Esophagus muscularis mucosa (tissue), 4 donors: ENCODE measurements at regions not wholly inside any gene's neighbourhood (a gene's known extent, or its start where the extent isn't known, plus 50 kb on each side); places are given as distances from the start of the nearest gene placed in this dataset.

ENCODE experiments used
- DNase-seq: peaks from one replicate; pipeline ENCODE4 v3.0.0-alpha.2; 2017; ENCODE audit errors: extremely low spot score
- H3K27ac ChIP-seq, 4 donors: fragments of 200-600 bp; sonication (generic); replicated peaks in 1 of 4; 1 replicate in 3 of 4; 2 replicates in 1 of 4; pipeline ENCODE4 v1.5.1; 2016 to 2019; ENCODE audit warnings: mild to moderate bottlenecking in 1 of 4
- H3K27me3 ChIP-seq, 4 donors: fragments of 200-600 bp; sonication (generic); one replicate each; pipeline versions ENCODE4 v1.5.1 to v1.6.0; 2016 to 2019
- H3K36me3 ChIP-seq, 4 donors: fragments of 200-600 bp; sonication (generic); one replicate each; pipeline ENCODE4 v1.5.1; 2016 to 2019
- H3K4me1 ChIP-seq, 4 donors: fragments of 200-600 bp; sonication (generic); one replicate each; pipeline ENCODE4 v1.5.1; 2016 to 2019
- H3K4me3 ChIP-seq, 4 donors: fragments of 200-600 bp; sonication (generic); 1 replicate in 2 of 4; 2 replicates in 2 of 4; pipeline ENCODE4 v1.5.1; 2016 to 2019; ENCODE audit warnings: mild to moderate bottlenecking in 4 of 4, moderate library complexity in 1 of 4
- H3K9me3 ChIP-seq, 4 donors: fragments of 200-600 bp; sonication (generic); 1 replicate in 3 of 4; 2 replicates in 1 of 4; pipeline ENCODE4 v1.5.1; 2016 to 2019
- CTCF ChIP-seq, 3 experiments: fragments of 200-600 bp in 2 of 3; fragments of 450-650 bp in 1 of 3; sonication (generic) in 2 of 3; IDR thresholded peaks; one replicate each; pipeline ENCODE4 v1.5.1; 2017 to 2019; ENCODE audit warnings: antibody characterized with exemption in 3 of 3, mild to moderate bottlenecking in 2 of 3, moderate library complexity in 1 of 3
- EP300 ChIP-seq: sonication (generic); formaldehyde crosslinking; IDR thresholded peaks from one replicate; pipeline ENCODE4 v1.6.1; 2017; ENCODE audit warnings: antibody characterized with exemption
- POLR2A ChIP-seq: fragments of 450-650 bp; IDR thresholded peaks from one replicate; pipeline ENCODE4 v1.6.1; 2017; ENCODE audit warnings: antibody characterized with exemption, moderate library complexity, mild to moderate bottlenecking, low read depth
- POLR2AphosphoS5 ChIP-seq, 2 donors: sonication (generic); formaldehyde crosslinking; IDR thresholded peaks; one replicate each; pipeline ENCODE4 v1.6.1; 2017; ENCODE audit warnings: antibody characterized with exemption in 2 of 2
- WGBS: methylation state at CpG from one replicate; pipeline ENCODE4 v1.1.5; 2018; 5-methylcytosine and 5-hydroxymethylcytosine counted together
- intact Hi-C: fragments of 100-400 bp; cut with DNase I; formaldehyde crosslinking; loops from one replicate; pipeline ENCODE4 v1.15.1; 2023

- DNase-seq, result no peak
- H3K27me3 ChIP-seq, result no peaks in the 10 kb centered on the region
- intact Hi-C loops, result no loop called here
- no peaks in the 10 kb centered on the region for H3K36me3 ChIP-seq
- TF ChIP-seq CTCF (IDR thresholded peaks at IDR 0.05) (no peak), POLR2AphosphoS5 (IDR thresholded peaks at IDR 0.05) (no peak), EP300 (no peak), POLR2A (no peak)
- no peak overlapping the region for H3K4me3 ChIP-seq
- WGBS, result 92% methylated on average over 2 of the region's 2 CpGs
- no peak overlapping the region for H3K27ac ChIP-seq
- H3K9me3 ChIP-seq, result no peaks in the 10 kb centered on the region
- H3K4me1 ChIP-seq, result no peaks in the 10 kb centered on the region
Observed at GRCh38 chr2:221637851-221638250, 65.7 kb upstream of the EPHA4 start.

GRCh38 chr2:221635949-221636348 is 63.8 kb upstream of the EPHA4 start:
- no peaks in the 10 kb centered on the region for H3K9me3 ChIP-seq
- intact Hi-C loops, result no loop called here
- DNase-seq, result no peak
- H3K27ac ChIP-seq, result no peak overlapping the region
- no peak for TF ChIP-seq POLR2A
- TF ChIP-seq EP300, result no peak
- no peak for TF ChIP-seq POLR2AphosphoS5 (IDR thresholded peaks at IDR 0.05)
- TF ChIP-seq CTCF (IDR thresholded peaks at IDR 0.05), result no peak
- H3K36me3 ChIP-seq, result no peaks in the 10 kb centered on the region
- no peak overlapping the region for H3K4me3 ChIP-seq
- no peaks in the 10 kb centered on the region for H3K27me3 ChIP-seq
- no peaks in the 10 kb centered on the region for H3K4me1 ChIP-seq

GRCh38 chr2:221629468-221629867 is 57.4 kb upstream of the EPHA4 start:
- no peak for DNase-seq
- H3K27me3 ChIP-seq, result no peaks in the 10 kb centered on the region
- H3K9me3 ChIP-seq, result no peaks in the 10 kb centered on the region
- WGBS, result 84% methylated on average over 5 of the region's 5 CpGs
- intact Hi-C loops, result no loop called here
- H3K36me3 ChIP-seq, result no peaks in the 10 kb centered on the region
- H3K4me1 ChIP-seq, result no peaks in the 10 kb centered on the region
- TF ChIP-seq POLR2AphosphoS5 (IDR thresholded peaks at IDR 0.05), result no peak
- TF ChIP-seq EP300, result no peak
- no peak for TF ChIP-seq POLR2A
- no peak for TF ChIP-seq CTCF (IDR thresholded peaks at IDR 0.05)
- no peak overlapping the region for H3K27ac ChIP-seq
- no peak overlapping the region for H3K4me3 ChIP-seq

GRCh38 chr2:221624475-221624874 is 52.4 kb upstream of the EPHA4 start:
- H3K36me3 ChIP-seq, result no peaks in the 10 kb centered on the region
- no peaks in the 10 kb centered on the region for H3K9me3 ChIP-seq
- no peak for DNase-seq
- H3K27ac ChIP-seq, result no peak overlapping the region
- H3K4me3 ChIP-seq, result no peak overlapping the region
- TF ChIP-seq POLR2AphosphoS5 (IDR thresholded peaks at IDR 0.05) (no peak), POLR2A (no peak), CTCF (IDR thresholded peaks at IDR 0.05) (no peak), EP300 (no peak)
- 87% methylated on average over 1 of the region's 1 CpG for WGBS
- no peaks in the 10 kb centered on the region for H3K27me3 ChIP-seq
- H3K4me1 ChIP-seq, result no peaks in the 10 kb centered on the region
- intact Hi-C loops, result no loop called here
